GM12864 (cell line): ENCODE measurements at regions not wholly inside any gene's neighbourhood (a gene's known extent, or its start where the extent isn't known, plus 50 kb on each side); places are given as distances from the start of the nearest gene placed in this dataset.

ENCODE experiments used
- DNase-seq: peaks from one replicate; pipeline ENCODE4 v3.0.0-alpha.2; 2011; ENCODE audit warnings: low read depth
- H3K4me3 ChIP-seq: 2 replicates; pipeline ENCODE4 v1.5.1; 2011; ENCODE audit warnings: mild to moderate bottlenecking, low read depth, low read length, control low read depth
- CTCF ChIP-seq: IDR thresholded peaks from 2 replicates; pipeline ENCODE4 v1.5.1; 2011; ENCODE audit warnings: low read depth, mild to moderate bottlenecking, moderate library complexity, low read length, control low read depth, inconsistent platforms; ENCODE audit errors: missing control alignments

DNA sequence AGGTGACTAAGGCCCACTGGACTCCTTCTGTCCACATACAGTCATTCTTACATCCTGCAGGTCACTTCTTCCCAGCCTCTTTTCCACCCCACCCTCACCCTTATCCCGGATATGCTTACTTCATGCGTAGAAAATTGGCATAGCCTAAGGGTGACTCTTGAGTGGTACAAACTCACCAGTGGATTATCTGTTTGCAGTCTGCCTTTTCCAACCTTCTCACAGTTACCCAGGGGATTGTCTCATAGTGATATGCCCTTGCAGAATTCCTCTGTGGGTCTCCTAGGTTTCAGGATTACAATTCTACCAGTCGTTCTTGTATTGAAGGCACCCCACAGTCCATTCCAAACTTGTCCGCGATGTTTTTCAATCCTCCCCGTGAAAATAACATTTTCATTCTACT, 752.9 kb upstream of the HS6ST1 start:
- DNase-seq = no peak
- TF ChIP-seq CTCF = no peak
- no peak overlapping the region for H3K4me3 ChIP-seq

- no peak for TF ChIP-seq CTCF
- no peak for DNase-seq
- no peak overlapping the region for H3K4me3 ChIP-seq
Measured at GRCh38 chr2:129074298-129074920, 755.7 kb upstream of the HS6ST1 start.

GRCh38 chr2:129078548-129078947, 759.9 kb upstream of the HS6ST1 start:
- H3K4me3 ChIP-seq = no peak overlapping the region
- TF ChIP-seq CTCF = no peak
- DNase-seq = no peak

- TF ChIP-seq CTCF = no peak
- no peak for DNase-seq
- no peak overlapping the region for H3K4me3 ChIP-seq
Measured at GRCh38 chr2:129080715-129081476, 762.2 kb upstream of the HS6ST1 start.

GRCh38 chr2:129085386-129085785, 766.7 kb upstream of the HS6ST1 start:
- no peak for TF ChIP-seq CTCF

GRCh38 chr2:129087133-129087813, 768.6 kb upstream of the HS6ST1 start:
- DNase-seq = no peak
- H3K4me3 ChIP-seq = no peak overlapping the region
- no peak for TF ChIP-seq CTCF

More at GRCh38 chr2:129085386-129085785, 766.7 kb upstream of the HS6ST1 start:
- DNase-seq = no peak
- no peak overlapping the region for H3K4me3 ChIP-seq
